Esophagus mucosa (tissue), 1 donor: ENCODE measurements at regions not wholly inside any gene's neighbourhood (a gene's known extent, or its start where the extent isn't known, plus 50 kb on each side); places are given as distances from the start of the nearest gene placed in this dataset.
"Not testable (repeated sequence)": the region's sequence is repeated elsewhere in the genome, so short reads cannot be mapped to it uniquely, and the experiment has no call there.

ENCODE experiments used
- ATAC-seq: fragments of 200-7000 bp; cut with Tn5 transposase; one replicate; pipeline ENCODE4 v1.9.1; 2020
- donor health status: DM: yes; HTN: yes; CAD: no.

DNA sequence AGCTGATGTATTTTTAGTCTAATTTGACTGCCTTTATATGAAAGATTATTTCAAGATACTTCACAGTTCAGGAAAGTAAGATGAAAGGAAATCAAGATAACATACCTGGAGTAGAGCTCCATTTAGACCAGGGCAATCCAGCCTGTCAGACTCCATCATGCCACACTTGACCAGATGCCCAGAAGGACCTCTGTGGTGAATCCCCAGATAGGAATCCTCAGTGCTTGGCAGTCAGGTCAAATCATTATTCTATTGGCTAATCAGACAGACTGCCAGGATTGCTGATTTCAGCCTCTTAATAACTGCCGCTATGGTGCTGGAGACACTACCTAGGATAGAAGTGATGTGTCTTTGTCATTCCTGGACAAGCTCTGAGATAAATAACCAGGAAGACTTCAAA is 404.2 kb downstream of the STK39 start:
- no peak for ATAC-seq

DNA sequence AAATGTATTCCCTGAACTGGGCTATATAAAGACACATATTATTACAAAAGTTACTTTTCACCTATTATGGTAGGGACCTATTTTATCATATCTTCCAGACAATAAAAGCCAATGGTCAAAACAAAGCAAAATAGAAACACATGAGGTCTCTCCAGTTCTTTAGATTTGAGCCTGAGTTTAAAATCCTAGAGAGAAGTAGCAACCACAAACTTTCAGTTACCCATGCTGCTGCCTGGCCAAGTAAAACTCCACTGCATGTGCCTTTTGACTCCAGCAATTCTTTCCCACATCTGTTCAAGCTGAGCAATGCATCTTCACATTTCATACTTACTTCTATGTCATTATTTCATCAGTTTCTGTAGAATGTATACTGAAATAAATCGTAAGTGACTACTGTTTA is 405.3 kb downstream of the STK39 start:
- ATAC-seq: no peak

DNA sequence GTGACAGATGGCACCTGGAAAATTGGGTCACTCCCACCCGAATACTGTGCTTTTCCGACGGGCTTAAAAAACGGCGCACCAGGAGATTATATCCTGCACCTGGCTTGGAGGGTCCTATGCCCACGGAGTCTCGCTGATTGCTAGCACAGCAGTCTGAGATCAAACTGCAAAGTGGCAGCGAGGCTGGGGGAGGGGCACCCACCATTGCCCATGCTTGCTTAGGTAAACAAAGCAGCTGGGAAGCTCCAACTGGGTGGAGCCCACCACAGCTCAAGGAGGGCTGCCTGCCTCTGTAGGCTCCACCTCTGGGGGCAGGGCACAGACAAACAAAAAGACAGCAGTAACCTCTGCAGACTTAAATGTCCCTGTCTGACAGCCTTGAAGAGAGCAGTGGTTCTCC is 412.1 kb downstream of the STK39 start:
- ATAC-seq: not testable (repeated sequence)

DNA sequence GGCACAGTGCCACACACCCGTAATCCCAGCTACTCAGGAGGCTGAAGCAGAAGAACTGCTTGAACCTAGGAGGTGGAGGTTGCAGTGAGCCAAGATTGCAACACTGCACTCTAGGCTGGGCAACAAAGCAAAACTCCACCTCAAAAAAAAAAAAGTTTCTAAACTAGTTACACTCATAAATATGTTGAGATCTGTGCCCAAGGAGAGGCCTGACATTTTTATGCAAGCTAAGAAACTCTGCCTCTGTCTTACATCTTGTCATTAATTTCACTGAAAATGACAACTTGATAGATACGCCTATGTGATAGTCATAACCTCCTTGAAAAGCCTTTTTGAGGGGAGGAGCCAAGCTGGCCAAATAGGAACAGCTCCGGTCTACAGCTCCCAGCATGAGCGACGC is 412.7 kb downstream of the STK39 start:
- no peak for ATAC-seq

DNA sequence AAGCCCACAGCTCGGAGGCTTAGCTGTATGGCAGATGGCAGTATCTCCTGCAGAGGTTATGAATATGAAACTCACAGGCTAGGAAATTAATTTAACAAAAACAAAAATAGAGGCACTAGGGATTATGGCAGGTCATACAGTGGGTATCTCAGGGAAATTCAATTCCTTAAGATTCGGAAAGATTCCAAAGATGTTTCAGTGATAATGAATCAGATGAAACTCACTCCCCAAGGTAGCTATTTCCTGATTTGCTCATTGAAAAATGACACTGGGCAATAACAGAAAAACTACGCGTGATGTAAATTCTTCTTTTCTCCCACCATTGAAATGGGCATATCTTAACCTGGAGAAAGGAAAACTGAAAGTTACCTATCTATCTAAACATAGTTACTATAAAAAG is 414.1 kb downstream of the STK39 start:
- ATAC-seq: no peak

DNA sequence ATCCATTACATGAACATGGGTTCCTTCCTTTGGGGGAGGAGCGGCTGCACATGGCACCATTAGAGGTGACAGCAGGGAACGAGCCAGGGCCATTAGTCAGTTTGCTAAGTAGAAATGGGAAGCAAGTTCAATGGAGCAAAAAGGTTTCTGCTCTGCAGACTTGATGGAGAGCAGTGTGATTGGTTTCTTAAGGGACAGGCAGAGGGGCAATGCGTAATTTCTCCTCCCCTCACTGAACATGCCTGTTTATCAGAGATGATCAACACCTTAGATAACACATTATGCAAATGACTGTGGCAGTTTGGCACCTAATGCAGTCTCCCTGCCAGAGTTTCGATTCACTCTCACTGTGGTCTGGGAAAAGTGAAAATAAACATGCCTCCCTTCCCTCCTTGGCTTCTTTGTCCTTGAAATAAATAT is 414.5 kb downstream of the STK39 start:
- ATAC-seq: no peak

DNA sequence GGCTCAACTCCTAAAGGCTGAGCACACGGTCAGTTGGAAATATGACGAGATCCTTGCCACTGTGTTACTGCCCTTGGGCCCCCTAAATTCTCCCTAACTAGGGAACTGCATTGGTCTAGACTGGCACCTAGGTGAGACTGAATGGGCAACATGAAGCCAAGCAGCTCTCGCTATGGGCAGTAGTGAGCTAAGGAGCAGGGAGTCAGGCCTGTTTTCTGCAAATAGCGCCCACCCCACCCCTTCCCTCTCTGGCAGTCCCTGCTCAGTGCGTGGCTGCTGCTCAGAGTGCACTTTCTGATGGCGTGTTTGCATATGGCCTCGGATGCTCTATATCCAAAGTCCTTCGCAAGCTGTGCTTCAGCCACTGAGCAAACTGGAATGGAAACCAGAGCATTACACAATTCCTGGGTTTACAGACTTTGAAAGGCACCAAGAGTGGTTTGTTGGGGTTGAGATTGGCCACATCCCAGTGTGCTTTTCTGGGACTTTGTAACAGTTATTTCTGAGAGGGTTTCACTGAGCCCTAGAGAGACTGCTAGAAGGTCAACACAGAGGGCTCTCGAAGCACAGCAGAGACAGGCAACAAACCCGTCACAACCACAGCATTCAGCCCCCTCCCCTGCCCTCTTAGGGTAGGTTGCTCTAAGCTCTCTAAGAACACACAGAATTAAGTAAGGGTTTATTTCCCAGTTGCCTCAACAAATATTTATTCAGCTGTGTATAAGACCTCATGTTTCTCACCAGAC is 419.9 kb downstream of the STK39 start:
- ATAC-seq: no peak

DNA sequence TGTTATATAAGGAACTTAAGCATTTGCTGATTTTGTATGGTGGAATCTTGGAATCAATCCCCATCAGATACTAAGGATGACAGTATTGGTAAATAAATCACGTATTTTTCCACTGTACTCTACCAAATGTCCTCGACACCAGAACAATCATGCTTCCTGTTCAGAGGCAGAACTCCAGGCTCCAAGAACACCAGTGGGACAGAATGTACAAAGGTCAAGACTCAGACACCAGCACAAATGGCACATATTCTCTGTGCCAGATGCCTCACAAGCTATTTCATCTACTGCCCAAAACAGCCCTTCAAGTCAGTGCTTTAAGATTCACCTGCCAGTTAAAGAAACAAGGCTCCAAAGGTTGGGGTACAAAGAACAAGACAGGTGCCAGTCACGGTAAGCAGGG is 420.5 kb downstream of the STK39 start:
- ATAC-seq: no peak

DNA sequence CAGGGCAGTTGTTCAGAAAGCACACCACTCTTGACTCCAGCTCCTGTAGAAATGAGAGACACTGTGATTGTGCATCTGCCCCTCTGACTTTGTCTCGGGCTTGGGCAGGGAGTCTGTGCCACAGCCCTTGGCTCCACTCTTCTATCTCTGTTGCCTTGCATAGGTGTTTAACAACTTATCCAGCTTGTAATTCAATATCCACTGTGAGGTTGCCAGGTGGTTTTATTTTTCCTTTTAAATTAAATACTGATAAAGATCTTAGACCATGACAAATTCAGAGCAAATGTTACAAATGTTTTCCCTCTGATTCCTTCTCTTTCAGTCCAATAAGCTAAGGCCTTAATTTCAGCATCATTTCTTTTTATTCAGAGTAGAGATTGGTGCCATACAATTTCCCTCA is 421.7 kb downstream of the STK39 start:
- no peak for ATAC-seq

DNA sequence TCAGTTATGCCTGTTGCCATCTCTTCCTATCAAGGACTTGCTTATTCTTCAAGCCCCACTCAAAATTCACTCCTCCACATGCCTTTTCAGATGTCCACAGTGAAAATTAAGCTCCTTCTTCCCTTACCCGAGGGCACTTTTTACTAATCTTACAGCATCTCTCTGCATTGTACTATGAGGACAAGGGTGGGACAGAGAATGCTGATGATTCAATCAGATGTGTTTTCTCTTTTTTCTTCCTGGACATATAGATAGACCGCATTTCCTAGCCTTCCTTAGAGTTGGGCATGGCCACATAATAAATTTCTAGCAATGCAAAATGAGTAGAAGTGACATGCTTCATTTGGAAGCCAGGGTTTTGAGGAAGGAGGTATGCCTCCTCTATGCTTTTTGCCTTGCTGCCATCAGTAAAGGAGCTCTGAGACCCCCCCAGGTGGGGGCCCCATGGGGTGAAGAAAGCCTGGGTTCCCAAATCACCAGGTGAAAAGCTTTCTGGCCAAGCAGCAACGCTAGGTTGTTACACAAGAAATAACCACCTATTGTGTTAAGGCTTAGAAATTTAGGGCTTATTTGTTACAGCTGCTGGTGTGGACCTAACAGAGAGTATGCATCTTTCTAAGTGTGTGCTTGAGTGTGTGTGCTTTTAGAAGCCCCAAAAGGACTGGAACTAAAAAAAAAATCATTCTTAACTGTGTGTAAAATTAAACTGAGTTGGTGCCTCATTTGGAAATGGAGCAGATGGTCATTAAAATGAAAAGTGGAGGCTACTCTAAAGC is 424.5 kb downstream of the STK39 start:
- ATAC-seq: no peak

DNA sequence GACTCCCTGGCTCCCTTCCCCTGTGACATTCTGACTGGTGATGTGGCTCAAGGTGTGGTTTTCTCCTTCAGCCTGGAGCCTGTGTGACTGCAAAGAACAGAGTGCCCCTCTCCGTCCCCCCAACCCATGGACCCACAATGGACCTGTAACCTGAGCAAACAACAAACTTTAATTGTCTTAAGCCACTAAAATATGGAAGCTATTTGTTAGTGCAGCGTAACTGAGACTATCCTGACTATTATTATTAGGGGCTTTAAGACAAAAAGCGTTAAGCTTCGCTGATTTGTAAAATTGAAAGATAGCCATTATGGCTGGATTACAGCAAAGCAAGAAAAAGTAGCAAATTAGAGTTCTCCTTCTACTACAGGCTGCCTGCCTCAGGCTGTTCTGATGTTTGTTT is 426.9 kb downstream of the STK39 start:
- no peak for ATAC-seq

DNA sequence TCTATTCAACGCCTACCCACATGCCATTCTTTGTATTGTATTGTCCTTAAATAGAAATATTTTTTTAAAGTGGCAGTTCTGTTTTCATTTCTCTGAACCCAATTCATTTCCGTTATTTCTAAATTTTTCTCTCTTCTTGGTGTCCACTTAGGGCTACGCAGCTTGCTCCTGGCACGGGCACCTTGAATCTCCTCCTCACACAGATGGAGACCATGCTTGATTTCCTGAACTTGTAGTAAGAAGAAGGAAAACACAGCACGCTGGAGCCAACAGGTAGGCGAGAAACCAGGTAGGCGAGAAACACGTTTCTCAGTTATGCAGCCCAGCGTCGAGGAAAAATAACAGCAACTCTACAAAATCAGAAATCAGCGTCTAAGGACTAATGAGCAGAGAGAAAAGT is 428.9 kb downstream of the STK39 start:
- no peak for ATAC-seq

DNA sequence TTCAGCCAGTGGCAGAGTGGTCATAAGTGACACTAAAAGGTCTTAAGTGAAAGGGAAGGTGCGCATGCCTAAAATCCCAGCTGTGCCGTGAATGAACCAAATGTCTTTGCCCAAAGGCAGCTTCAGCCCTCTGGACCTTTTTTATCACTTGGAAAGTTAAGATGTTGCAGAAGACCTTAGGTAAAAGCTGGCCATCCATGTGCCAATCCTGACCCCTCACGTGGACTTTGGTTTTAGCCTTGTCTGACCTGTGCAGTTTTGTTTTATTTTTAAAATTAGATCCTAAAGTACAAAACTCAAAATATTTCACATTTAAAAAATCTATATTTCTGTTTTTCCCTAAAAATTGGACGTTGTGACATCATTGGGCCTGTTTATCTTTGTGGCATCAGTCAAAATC is 429.5 kb downstream of the STK39 start:
- no peak for ATAC-seq

DNA sequence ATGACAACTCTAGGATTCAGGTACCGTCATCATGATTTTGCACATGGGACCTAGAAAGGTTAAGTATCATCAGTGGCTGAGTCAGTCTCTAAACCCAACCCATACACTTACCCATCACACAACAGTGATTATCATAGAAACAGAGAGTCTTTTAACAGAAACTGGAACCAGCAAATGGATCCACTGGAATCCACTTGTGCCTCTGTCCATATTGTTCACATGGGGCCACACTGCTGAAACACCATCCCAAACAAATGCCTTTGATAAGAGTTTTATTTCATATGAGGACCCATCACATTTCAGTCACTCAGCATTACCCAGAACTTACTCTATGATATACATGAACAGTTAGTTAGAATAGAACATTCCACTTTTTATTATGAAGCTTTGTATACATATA is 430.0 kb downstream of the STK39 start:
- ATAC-seq: no peak

DNA sequence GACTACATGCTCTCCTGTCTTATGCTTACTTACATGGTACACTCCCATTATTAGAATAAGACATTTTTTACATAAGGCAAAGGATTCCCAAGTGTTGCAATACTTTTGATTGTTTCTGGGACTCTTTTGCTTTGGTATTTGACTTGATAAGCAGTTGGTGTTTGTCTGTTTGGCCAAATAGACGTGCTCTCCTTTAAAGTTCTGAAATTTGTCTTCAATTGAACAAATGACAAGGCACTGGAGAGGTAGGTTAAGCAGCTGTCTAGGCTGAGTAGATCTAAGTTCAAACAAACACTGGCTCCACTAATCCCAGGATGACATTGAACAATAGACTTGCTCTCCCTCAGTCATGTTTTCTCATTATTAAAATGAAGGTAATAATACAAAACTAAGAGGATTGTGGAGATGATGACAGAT is 430.5 kb downstream of the STK39 start:
- ATAC-seq: no peak

DNA sequence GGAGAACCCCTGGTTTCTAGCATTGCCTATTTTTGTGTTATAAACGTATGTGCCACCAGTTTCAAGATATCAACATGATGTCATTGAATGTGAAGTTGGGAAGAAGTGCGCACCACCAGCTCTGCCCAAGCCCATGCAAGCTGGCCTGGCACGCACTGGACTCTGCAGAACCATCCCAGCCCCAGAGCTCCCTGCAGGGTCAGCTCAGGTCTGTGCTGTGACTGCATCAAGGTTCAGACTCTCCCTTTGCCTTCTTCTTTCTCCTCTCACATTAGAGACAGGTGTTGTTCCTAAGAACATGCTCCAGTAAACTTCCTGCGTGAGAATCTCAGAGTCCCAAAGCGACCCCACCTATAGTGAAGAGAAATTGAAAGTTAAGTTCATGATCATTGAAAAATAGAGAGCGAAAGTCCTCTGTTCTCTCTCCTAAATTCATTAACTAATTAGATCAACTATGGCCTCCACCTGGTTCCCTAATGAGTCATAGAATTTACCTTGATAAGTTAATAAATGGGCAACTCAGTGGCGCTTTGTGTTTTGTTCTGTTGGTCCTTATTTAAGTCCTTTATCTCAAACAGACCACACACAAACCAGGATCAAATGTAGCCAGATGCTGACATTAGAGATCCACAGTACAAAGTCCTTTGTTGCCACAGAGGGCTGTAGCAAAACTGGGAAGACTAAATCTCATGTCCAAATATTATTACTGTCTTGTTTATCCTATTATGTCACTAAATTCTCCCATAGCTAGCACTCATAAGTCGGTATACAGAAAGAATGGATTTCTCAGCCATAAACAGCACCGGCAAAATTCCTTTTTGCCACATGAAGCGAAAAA is 432.3 kb downstream of the STK39 start:
- ATAC-seq: no peak

DNA sequence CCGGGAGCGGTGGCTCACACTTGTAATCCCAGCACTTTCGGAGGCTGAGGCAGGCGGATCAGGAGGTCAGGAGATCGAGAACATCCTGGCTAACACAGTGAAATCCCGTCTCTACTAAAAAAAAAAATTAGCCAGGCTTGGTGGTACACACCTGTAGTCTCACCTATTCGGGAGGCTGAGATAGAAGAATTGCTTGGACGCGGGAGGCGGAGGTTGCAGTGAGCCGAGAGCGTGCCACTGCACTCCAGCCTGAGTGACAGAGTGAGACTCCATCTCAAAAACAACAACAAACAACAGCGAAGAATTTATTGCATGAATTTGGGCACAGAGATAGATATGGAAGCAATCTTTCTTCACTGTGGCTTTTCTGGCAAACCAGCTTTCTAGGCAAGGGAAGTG is 432.9 kb downstream of the STK39 start:
- not testable (repeated sequence) for ATAC-seq

DNA sequence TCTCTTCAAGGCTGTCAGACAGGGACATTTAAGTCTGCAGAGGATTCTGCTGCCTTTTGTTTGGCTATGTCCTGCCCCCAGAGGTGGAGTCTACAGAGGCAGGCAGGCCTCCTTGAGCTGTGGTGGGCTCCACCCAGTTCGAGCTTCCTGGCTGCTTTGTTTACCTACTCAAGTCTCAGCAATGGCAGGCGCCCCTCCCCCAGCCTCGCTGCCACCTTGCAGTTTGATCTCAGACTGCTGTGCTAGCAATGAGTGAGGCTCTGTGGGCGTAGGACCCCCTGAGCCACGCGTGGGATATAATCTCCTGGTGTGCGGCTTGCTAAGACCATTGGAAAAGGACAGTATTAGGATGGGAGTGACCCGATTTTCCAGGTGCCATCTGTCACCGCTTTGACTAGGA is 437.6 kb downstream of the STK39 start:
- not testable (repeated sequence) for ATAC-seq

DNA sequence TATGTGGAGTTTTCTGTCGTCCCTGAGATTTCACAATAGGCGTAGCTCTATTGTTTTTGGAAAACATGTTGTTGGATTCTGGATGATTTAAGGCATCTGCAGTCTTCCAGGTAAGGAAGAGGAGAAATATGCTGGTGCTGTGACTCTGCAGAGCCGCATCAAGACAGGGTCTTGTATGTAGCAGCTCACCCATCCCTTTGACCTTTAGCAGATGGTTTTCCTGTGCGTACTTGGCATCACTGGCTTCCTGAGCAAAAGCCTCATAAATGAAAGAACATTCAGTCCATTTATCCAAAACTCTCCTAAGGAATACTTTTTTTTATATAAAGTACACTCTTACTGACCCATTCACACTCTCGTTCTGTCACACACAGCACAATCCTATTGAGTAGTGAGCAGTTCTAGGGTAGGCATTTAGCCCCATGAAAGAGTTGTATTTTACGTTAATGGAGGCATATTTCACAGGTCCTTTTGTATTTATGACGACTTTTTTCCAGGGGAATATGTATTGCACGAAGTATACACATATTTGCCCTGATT is 443.9 kb downstream of the STK39 start:
- no peak for ATAC-seq

DNA sequence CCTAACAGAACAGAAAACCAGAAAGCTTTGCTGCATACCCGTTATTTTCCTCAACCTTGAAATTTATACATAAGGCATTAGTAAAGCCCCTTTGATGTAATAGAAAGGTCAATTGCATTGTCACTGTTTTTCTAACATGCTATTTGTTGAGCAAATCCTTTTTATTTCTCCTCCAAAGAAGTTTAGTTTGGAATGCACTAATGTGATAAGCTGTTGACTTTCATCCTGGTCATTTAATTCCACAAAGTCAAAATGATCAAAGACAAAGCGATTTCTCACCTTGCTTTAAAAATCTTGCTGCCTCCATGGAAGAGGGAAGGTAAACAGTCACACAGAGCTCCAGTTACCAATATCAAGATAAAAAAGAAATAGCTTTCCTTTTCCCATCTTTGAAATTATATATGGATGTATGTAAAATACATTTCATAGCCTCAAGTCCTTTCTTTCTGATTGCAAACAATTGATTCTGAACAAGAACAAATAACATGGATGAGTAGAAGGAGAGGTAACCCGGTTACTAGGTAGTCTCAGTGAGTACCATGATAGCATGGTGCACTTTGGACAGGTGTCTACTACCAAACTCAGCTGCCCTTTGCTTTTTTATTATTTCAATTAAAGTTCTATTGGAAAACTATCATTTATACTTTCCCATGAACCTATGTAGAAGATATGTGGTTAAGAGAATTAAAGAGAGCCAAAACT is 452.7 kb downstream of the STK39 start:
- ATAC-seq: no peak

DNA sequence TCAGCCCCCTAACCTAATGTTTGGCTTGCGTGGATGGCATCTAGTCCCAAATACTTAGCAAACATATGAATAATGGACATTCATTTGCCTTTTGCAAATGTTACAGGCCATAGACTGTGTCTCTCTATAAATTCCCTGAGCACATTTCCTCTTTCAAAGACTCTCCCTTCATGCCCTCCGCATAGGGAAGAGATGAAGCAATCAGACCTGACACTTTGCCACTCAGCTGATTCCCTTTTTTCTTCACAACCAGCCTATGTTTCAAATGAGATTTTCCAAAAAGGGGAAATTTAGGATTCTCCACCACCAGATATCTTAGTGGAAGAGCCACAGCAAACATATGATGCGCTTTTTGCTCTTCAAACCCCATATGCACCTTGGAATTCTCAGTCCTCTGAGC is 453.7 kb downstream of the STK39 start:
- ATAC-seq: no peak

DNA sequence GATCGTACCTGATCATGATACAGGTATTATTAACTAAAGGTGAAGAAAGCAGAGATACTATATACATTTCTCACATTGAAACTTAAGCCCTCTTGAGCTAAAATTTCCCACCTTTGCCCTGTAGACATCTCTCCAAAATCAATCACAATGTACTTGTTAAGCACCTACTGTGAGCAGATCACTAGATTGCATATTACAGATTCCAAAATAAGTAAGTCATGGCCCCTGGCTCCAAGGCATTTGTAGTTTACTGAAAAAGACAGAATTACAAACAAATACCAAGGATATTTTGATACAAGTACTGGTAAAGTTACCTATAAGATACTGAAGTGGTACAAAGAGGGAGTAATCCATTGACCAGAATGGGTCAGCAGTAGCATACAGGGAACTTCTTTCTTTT is 455.3 kb downstream of the STK39 start:
- no peak for ATAC-seq
